ENCODE measurements at regions not wholly inside any gene's neighbourhood (a gene's known extent, or its start where the extent isn't known, plus 50 kb on each side); places are given as distances from the start of the nearest gene placed in this dataset.

- peak; percentile 28 for DNase-seq
These were observed 72.2 kb upstream of the GABRG1 start for GRCh38 chr4:46196086-46196485.

- DNase-seq = peak; percentile 7
These were observed 61.9 kb upstream of the GABRG1 start for GRCh38 chr4:46185766-46186165.

DNA sequence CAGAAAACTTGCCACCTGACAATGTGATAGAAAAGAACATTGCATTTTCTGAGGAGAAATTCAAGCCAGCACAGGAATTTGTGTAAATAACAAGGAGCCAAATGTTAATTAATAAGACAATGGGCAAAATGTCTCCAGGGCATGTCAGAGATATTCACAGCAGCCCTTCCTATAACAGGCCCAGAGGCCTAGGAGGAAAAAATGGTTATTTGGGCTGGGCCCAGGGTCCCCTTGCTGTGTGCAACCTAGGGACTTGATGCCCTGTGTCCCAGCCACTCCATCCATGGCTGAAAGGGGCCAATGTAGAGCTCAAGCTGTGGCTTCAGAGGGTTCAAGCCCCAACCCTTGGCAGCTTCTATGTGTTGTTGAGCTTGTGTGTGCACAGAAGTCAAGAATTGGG, 55.5 kb upstream of the GABRG1 start:
- no peak for DNase-seq
